GM10266 (cell line): ENCODE measurements at regions not wholly inside any gene's neighbourhood (a gene's known extent, or its start where the extent isn't known, plus 50 kb on each side); places are given as distances from the start of the nearest gene placed in this dataset.

Experiments
- DNase-seq: peaks from one replicate; pipeline ENCODE4 v3.0.0; 2012; ENCODE audit errors: extremely low spot score
- CTCF ChIP-seq: IDR thresholded peaks from 2 replicates; pipeline ENCODE4 v1.5.1; 2012; ENCODE audit warnings: mild to moderate bottlenecking, low read depth; ENCODE audit not compliant: control insufficient read depth, insufficient read depth; ENCODE audit errors: missing control alignments

- no peak for TF ChIP-seq CTCF
- DNase-seq = no peak
These were observed 248.1 kb upstream of the BCHE start for GRCh38 chr3:166085164-166085856.

- DNase-seq = no peak
- TF ChIP-seq CTCF = no peak
These were observed 242.9 kb upstream of the BCHE start for GRCh38 chr3:166080096-166080495.

- no peak for DNase-seq
- no peak for TF ChIP-seq CTCF
These were observed 234.6 kb upstream of the BCHE start for GRCh38 chr3:166071831-166072230.

GRCh38 chr3:166064476-166064875 lies 227.3 kb upstream of the BCHE start:
- no peak for DNase-seq
- TF ChIP-seq CTCF = no peak

GRCh38 chr3:166060789-166061479 lies 223.7 kb upstream of the BCHE start:
- no peak for TF ChIP-seq CTCF

GRCh38 chr3:166052440-166052839 lies 215.2 kb upstream of the BCHE start:
- DNase-seq = no peak
- TF ChIP-seq CTCF = no peak

More at GRCh38 chr3:166060789-166061479, 223.7 kb upstream of the BCHE start:
- DNase-seq = no peak

GRCh38 chr3:166029507-166029906 lies 192.3 kb upstream of the BCHE start:
- TF ChIP-seq CTCF = no peak
- no peak for DNase-seq
